Omental fat pad (tissue), 3 donors: ENCODE measurements at regions not wholly inside any gene's neighbourhood (a gene's known extent, or its start where the extent isn't known, plus 50 kb on each side); places are given as distances from the start of the nearest gene placed in this dataset.

Experiments
- ATAC-seq: fragments of 150-250 bp; one replicate; pipeline ENCODE4 v1.9.1; 2016; ENCODE audit warnings: mild to moderate bottlenecking, moderate library complexity; ENCODE audit not compliant: low FRiP score
- DNase-seq: peaks from one replicate; pipeline ENCODE4 v3.0.0-alpha.2; 2019; ENCODE audit warnings: low spot score
- TF ChIP-seq, protein P1 (sequence below), 3 donors: fragments of 450-650 bp; IDR thresholded peaks; one replicate each; pipeline ENCODE4 v1.5.1; 2016 to 2017; ENCODE audit warnings: antibody characterized with exemption in 3 of 3, mild to moderate bottlenecking in 3 of 3, moderate library complexity in 2 of 3

DNA sequence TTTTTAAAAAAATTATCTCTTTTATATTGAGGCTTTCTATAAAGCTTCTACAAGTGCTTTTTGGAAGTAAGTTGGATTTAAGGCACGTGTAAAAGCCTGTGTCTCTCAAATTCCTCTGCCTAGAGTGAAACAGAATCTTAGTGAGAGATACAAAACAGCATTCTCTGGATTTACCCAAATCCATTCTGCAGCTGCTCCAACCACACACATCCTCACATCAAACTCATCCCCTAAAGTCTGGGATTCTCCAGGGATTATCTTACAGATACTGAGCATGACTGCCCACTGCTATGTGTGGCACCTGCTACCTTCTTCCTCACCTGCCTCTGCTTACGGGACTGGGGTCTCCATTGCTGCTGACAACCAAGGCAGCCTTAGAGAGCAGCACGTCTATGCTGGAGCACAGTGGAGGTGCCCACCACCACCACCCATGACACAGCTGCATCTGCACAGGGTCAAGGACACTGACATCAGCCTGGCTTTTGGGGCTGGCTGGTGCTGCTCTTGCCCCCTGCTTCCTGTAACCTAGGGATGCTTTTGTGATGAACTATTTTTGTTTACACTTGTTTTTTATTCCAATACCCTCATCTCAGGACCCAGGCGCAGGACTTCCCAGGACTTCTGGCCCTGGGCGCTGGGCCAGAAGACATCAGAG lies 139.2 kb upstream of the NAMPT start:
- TF ChIP-seq, protein P1, sequence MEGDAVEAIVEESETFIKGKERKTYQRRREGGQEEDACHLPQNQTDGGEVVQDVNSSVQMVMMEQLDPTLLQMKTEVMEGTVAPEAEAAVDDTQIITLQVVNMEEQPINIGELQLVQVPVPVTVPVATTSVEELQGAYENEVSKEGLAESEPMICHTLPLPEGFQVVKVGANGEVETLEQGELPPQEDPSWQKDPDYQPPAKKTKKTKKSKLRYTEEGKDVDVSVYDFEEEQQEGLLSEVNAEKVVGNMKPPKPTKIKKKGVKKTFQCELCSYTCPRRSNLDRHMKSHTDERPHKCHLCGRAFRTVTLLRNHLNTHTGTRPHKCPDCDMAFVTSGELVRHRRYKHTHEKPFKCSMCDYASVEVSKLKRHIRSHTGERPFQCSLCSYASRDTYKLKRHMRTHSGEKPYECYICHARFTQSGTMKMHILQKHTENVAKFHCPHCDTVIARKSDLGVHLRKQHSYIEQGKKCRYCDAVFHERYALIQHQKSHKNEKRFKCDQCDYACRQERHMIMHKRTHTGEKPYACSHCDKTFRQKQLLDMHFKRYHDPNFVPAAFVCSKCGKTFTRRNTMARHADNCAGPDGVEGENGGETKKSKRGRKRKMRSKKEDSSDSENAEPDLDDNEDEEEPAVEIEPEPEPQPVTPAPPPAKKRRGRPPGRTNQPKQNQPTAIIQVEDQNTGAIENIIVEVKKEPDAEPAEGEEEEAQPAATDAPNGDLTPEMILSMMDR (IDR thresholded peaks at IDR 0.05): no peak
- ATAC-seq: no peak
- DNase-seq: no peak

DNA sequence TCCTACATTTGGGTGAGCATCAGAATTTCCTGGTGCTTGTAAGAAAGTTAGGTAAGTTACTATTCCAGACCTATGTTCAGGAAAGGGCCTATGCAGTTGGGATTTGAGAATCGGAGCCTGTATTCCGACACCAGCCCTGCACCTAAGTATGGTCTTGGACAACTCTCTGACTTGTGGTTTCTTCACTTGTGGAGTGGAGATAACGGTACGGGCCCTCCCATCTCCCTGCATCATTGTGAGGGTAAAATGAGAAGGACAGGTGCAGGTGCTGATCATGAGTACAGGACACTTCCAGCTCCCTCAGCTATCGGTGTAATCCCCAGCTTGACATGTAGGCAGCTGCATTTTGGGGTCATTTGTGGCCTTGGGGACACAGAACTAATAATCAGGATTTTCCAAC lies 138.3 kb upstream of the NAMPT start:
- no peak for DNase-seq
- no peak for ATAC-seq

DNA sequence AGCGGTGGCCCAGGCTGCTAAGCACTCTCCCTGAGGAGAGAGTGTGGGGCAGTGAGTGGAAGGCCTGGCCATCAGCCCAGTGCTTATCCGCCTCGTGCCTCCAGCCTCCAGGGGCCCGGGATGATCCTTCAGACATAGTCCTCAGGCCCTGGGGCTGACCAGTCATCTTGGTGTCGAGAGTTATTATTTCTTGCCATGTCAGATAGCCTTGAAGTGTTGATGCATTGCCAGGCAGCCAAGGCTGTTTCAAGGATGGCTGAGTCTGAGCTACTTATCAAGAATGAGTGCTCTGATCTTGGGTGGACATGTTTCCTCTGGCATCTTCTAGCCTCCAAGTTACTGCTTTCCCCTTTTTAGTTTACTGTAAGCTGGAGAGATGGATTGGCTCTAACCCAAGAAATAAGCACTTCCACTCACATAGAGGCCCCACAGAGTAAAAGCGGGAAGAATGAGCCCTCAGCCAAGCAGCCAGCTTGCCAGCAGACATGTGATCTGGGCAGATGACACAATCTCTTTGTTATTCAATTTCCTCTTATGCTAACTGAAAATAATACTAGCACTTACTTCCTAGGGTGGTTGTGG lies 136.5 kb upstream of the NAMPT start:
- DNase-seq: peak; percentile 63
- TF ChIP-seq, protein P1 (IDR thresholded peaks at IDR 0.05): no peak
- ATAC-seq: peak; percentile 55

More for the DNA sequence above, 138.3 kb upstream of the NAMPT start:
- TF ChIP-seq, protein P1 (IDR thresholded peaks at IDR 0.05): no peak

DNA sequence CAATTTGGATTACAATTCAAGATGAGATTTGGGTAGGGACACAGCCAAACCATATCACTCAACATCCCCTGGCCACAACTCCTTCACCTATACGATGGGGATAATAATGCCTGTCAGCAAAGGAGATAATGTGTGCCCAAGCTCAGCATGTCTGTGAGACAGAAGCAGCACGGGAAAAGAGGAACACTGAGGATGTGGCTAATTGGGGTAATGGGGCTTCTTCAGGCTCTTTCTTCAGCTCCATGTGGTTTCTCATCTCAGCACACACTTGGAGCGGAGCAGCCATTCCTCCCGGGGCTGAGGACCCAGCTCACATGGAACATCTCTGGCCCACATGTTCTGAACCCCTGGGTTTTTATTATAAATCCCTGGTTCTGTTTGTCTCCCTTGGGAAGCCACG lies 136.0 kb upstream of the NAMPT start:
- no peak for ATAC-seq
- TF ChIP-seq, protein P1 (IDR thresholded peaks at IDR 0.05): no peak
- DNase-seq: no peak

DNA sequence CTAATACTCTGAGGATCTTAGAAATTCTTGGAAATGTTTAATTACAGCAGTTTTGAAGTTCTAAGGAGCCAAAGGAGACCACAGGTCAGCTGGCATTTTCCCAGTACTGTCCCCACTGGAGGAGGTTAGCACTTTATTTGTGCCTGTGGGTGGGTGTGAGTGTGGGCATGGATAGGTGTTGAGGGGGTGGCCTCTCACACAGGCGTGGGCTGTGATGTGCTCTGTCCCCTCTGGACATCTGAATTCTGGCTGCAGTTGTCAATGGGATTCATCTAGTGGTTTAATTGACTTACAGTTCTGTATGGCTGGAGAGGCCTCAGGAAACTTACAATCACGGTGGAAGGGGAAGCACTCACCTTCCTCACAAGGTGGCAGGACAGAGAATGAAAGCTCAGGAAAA lies 135.4 kb upstream of the NAMPT start:
- TF ChIP-seq, protein P1 (IDR thresholded peaks at IDR 0.05): no peak
- ATAC-seq (no peak), DNase-seq (no peak)

DNA sequence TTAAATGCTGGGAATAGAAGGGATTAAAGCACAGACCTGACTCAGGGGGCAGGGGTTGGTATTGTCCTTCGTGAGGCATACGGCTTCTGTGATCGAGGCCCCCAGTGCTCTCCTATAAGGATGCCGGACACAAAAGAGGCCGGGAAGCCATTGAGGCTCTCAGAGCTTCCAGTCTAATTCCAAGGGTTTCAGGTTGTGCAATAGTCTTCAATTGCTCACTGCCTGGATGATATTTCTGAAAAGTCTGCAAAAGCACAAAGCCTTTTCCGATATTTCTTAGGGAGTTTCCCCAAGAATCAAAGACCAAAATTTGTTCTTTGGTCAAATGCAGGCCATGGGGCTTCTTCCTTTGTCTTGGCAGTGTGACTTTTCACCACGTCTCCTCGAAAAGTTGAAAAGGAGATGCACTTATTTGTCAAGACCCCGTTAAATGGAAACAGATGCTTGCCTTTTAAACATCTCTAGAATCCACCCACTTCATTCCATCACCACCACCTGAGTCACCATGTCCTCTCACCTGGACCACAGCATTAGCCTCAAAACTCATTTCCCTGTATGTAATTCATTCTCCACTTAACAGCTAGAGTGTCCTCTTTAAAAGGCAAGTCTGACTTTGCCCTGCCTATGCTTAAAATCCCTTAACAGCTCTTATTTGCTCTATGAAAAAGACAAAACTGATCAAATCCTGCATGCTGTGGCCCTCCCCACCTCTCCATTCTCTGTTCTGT lies 134.8 kb upstream of the NAMPT start:
- ATAC-seq (no peak), DNase-seq (no peak)
- TF ChIP-seq, protein P1 (IDR thresholded peaks at IDR 0.05): no peak
